ENCODE measurements at regions not wholly inside any gene's neighbourhood (a gene's known extent, or its start where the extent isn't known, plus 50 kb on each side); places are given as distances from the start of the nearest gene placed in this dataset.
"Not testable (repeated sequence)": the region's sequence is repeated elsewhere in the genome, so short reads cannot be mapped to it uniquely, and the experiment has no call there.

DNA sequence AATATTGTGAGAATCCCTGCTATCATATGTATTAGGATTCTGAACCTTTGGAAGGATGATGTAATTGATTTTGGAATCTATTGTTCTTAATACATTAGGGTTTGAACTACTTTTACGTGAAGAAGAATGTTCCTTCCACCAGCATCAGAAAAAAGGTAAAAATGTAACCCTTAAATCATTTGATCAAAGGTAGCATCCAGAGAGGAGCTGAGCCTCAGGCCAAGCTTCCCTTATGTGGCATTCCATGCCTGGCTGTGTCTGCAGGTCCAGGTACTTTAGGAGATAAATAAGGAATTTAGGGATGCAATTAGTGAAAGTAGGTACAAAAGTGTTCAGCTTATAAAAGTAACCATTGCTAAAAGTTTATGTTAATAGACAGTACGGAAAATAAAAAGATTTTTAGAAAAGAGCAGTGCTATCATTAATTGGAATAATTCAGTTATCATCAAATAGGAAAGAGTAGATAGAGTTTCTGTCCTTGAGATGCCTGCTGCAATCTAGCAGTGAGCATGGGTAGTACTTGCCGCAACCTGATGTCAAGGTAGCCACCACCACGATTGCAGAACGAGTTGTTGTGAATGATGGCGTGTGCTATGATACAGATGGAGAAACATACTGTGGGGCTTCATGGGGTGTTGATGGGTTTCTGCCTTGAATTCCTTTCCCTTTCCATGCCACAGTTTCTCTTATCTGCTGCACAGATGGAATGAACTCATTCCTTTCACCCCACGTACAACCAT is 228.8 kb downstream of the GATA3 start:
- Histone ChIP-seq H3K27me3 (no peaks in the 10 kb centered on the region), H3K9me3 (no peaks in the 10 kb centered on the region), H3K4me1 (no peaks in the 10 kb centered on the region), H3K4me3 (no peak overlapping the region), H3K36me3 (no peaks in the 10 kb centered on the region), H3K27ac (no peak overlapping the region)
- intact Hi-C loops (cut with DNase I), result no loop called here
- DNase-seq (ENCODE audit: extremely low spot score in 2 of 2), result no peak
- TF ChIP-seq POLR2A (IDR thresholded peaks at IDR 0.05) (no peak), POLR2AphosphoS5 (IDR thresholded peaks at IDR 0.05; ENCODE audit: insufficient read depth in 1 of 2, low read depth in 1 of 2) (no peak)
- TF ChIP-seq, protein P1, sequence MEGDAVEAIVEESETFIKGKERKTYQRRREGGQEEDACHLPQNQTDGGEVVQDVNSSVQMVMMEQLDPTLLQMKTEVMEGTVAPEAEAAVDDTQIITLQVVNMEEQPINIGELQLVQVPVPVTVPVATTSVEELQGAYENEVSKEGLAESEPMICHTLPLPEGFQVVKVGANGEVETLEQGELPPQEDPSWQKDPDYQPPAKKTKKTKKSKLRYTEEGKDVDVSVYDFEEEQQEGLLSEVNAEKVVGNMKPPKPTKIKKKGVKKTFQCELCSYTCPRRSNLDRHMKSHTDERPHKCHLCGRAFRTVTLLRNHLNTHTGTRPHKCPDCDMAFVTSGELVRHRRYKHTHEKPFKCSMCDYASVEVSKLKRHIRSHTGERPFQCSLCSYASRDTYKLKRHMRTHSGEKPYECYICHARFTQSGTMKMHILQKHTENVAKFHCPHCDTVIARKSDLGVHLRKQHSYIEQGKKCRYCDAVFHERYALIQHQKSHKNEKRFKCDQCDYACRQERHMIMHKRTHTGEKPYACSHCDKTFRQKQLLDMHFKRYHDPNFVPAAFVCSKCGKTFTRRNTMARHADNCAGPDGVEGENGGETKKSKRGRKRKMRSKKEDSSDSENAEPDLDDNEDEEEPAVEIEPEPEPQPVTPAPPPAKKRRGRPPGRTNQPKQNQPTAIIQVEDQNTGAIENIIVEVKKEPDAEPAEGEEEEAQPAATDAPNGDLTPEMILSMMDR (IDR thresholded peaks at IDR 0.05), result no peak

DNA sequence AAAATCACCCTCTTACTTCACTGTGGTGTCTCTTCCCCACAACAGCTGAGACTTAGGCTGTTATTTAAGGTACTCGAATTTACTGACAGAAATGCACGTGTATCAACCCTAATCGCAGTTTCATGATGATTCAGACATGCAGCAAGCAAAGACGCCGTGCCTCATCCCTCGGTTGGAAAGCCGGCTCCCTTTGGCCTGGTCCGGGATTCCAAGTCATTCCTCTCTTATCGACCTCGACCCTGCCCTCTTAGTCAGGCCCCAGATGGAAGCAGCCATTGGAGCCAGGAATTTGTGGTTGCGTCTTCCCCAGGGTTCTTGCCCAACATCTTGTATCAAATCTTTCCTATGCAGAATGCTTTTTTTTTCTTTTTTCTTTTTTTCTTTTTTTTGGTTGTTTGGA is 229.5 kb downstream of the GATA3 start:
- intact Hi-C loops (cut with DNase I), result no loop called here
- DNase-seq (ENCODE audit: extremely low spot score in 2 of 2), result no peak
- TF ChIP-seq, protein P1 (IDR thresholded peaks at IDR 0.05), result no peak
- TF ChIP-seq POLR2A (IDR thresholded peaks at IDR 0.05), result no peak
- no peak for TF ChIP-seq POLR2AphosphoS5 (IDR thresholded peaks at IDR 0.05; ENCODE audit: insufficient read depth in 1 of 2, low read depth in 1 of 2)

DNA sequence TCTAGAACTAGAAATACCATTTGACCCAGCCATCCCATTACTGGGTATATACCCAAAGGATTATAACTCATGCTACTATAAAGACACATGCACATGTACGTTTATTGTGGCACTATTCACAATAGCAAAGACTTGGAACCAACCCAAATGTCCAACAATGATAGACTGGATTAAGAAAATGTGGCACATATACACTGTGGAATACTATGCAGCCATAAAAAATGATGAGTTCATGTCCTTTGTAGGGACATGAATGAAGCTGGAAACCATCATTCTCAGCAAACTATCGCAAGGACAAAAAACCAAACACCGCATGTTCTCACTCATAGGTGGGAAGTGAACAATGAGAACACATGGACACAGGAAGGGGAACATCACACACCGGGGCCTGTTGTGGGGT is 231.5 kb downstream of the GATA3 start:
- H3K27me3 ChIP-seq; intact Hi-C loops (cut with DNase I); DNase-seq (ENCODE audit: extremely low spot score in 2 of 2); H3K27ac ChIP-seq; H3K4me3 ChIP-seq; H3K36me3 ChIP-seq; H3K4me1 ChIP-seq; H3K9me3 ChIP-seq: not testable (repeated sequence)

More for the DNA sequence above, 229.5 kb downstream of the GATA3 start:
- Histone ChIP-seq H3K4me1 (no peaks in the 10 kb centered on the region), H3K27me3 (no peaks in the 10 kb centered on the region), H3K36me3 (no peaks in the 10 kb centered on the region), H3K9me3 (no peaks in the 10 kb centered on the region), H3K4me3 (no peak overlapping the region), H3K27ac (no peak overlapping the region)

DNA sequence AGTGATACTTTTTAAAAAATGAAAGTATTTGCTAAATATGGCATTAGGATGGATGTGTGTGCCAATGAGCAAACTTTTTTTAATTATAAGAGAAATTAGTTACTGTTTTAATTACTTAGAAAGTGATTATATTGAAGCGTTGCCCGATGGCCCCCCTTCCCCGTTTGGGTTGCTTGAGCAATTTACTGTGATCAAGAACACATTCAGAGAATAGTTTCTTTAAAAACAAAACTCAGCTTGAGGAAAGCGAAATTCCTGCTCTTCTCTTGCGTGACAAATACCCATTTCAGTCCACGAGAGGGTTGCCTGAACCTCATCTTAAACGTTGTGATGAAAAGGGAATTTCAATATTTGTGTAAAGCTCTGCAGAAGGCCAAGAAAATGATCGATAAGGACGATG is 234.1 kb downstream of the GATA3 start:
- no peak overlapping the region for H3K27ac ChIP-seq
- H3K27me3 ChIP-seq, result no peaks in the 10 kb centered on the region
- intact Hi-C loops (cut with DNase I), result no loop called here
- H3K9me3 ChIP-seq, result no peaks in the 10 kb centered on the region
- no peaks in the 10 kb centered on the region for H3K4me1 ChIP-seq
- H3K4me3 ChIP-seq, result no peak overlapping the region
- TF ChIP-seq, protein P1 (IDR thresholded peaks at IDR 0.05), result no peak
- TF ChIP-seq POLR2AphosphoS5 (IDR thresholded peaks at IDR 0.05; ENCODE audit: insufficient read depth in 1 of 2, low read depth in 1 of 2) (no peak), POLR2A (IDR thresholded peaks at IDR 0.05) (no peak)
- H3K36me3 ChIP-seq, result no peaks in the 10 kb centered on the region
- no peak for DNase-seq (ENCODE audit: extremely low spot score in 2 of 2)

DNA sequence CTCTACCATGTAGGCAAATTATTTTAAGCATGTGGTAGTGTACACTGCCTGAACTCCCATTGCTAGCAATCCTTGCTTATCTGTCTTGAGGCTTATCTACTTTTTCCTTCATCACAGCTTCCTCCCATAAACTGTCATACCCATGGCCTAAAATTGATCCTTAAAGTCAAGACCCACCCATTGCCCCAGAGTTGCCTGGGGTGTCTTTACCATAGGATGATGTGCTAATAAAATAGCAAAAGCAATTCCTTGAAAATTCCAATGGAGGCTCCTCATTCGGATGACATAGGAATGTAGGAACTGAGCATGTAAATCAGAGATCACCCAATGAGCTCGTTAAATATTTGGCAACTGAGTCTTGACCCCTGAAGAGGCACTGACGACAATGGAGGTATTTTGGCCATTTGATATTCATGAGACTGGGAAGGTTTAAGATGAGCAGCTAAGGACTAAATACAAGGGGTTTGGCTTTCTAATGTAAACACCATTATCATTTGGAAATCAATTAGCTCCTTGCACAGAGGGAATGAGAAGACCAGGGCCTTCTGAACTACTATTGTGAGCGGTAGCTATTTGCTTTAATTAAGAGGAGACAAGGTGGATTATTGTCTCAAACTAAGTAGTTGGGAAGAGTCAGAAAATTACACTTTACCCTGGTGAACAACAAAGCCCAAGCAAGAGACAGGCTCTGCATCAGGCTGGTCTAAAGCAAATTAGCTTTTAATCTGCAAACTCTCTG is 234.9 kb downstream of the GATA3 start:
- DNase-seq (ENCODE audit: extremely low spot score in 2 of 2), result no peak
- Histone ChIP-seq H3K4me1 (no peaks in the 10 kb centered on the region), H3K9me3 (no peaks in the 10 kb centered on the region), H3K4me3 (no peak overlapping the region), H3K27me3 (no peaks in the 10 kb centered on the region), H3K27ac (no peak overlapping the region), H3K36me3 (no peaks in the 10 kb centered on the region)
- no peak for TF ChIP-seq POLR2A (IDR thresholded peaks at IDR 0.05)
- TF ChIP-seq POLR2AphosphoS5 (IDR thresholded peaks at IDR 0.05; ENCODE audit: insufficient read depth in 1 of 2, low read depth in 1 of 2), result no peak
- TF ChIP-seq, protein P1 (IDR thresholded peaks at IDR 0.05), result no peak
- intact Hi-C loops (cut with DNase I), result no loop called here
